MM.1S (cell line): ENCODE measurements at regions not wholly inside any gene's neighbourhood (a gene's known extent, or its start where the extent isn't known, plus 50 kb on each side); places are given as distances from the start of the nearest gene placed in this dataset.

Source experiments
- CTCF ChIP-seq: fragments of 300-600 bp; sonication (generic); IDR thresholded peaks from 2 replicates; pipeline ENCODE4 v1.5.1; 2016; ENCODE audit warnings: antibody characterized with exemption, low read length, mixed read lengths
- EZH2 ChIP-seq: fragments of 300-600 bp; sonication (generic); optimal IDR thresholded peaks from 2 replicates; pipeline ENCODE3; 2017; ENCODE audit warnings: low read depth, mild to moderate bottlenecking, antibody characterized with exemption, low read length, mixed read lengths

DNA sequence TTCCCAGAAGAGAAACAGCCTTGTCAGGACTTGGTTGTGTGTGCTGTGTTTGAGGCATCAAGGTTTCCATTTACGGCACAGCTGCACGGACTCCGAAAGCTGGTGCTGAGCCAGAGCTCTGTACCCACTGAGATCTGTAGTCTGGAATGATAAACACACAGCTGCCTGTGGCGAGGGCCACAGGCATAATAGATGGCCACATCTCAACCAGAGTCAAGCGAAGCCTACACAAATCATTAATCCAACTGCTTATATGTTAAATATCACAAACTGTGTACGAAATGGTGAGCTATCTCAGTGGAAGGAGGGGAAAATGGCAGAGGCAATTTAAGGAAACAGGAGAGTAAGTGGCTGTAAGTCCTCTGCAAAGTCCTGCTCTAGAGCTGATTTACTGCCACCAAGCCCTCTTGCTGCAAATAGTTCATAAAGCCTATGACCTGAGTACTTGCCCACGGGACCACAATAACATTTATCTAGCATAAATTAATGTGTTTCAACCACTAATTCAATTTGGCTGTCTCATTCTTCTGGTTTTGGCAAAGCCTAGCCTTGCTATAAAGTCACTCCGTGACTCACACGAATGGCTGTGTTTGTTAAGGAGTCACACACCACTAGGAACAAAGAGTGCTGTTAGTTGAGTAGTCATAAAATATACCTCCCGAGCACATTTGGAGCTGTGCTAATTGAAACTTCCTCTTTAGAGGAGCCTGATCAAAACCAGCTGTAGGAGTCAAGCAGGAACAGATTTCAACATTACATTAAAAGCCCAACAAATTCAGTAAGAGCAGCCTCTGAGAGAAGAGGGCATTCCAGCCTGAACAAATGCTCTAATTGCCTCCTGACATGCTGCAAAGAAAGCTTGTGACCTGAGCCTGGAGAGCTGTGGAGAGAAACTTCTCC, 738.6 kb upstream of the ZNF608 start:
- TF ChIP-seq CTCF, result no peak
- no peak for TF ChIP-seq EZH2
